GM10847 (cell line): ENCODE measurements at regions not wholly inside any gene's neighbourhood (a gene's known extent, or its start where the extent isn't known, plus 50 kb on each side); places are given as distances from the start of the nearest gene placed in this dataset.

Experiments
- POLR2A ChIP-seq: IDR thresholded peaks from 2 replicates; pipeline ENCODE4 v1.6.1; 2011; ENCODE audit not compliant: insufficient read length; ENCODE audit errors: extremely low read depth

GRCh38 chr2:120910956-120911951, 175.6 kb downstream of the GLI2 start:
- no peak for TF ChIP-seq POLR2A

GRCh38 chr2:120912101-120912985, 176.7 kb downstream of the GLI2 start:
- no peak for TF ChIP-seq POLR2A

- TF ChIP-seq POLR2A = no peak
Observed at GRCh38 chr2:120913972-120914838, 178.5 kb downstream of the GLI2 start.

- TF ChIP-seq POLR2A = no peak
Observed at GRCh38 chr2:120914839-120915521, 179.3 kb downstream of the GLI2 start.

GRCh38 chr2:120915670-120916069, 180.0 kb downstream of the GLI2 start:
- TF ChIP-seq POLR2A = no peak

GRCh38 chr2:120916446-120916845, 180.8 kb downstream of the GLI2 start:
- TF ChIP-seq POLR2A = no peak

- no peak for TF ChIP-seq POLR2A
Observed at GRCh38 chr2:120917886-120918285, 182.2 kb downstream of the GLI2 start.

- TF ChIP-seq POLR2A = no peak
Observed at GRCh38 chr2:120919216-120919615, 183.5 kb downstream of the GLI2 start.

GRCh38 chr2:120919771-120920453, 184.2 kb downstream of the GLI2 start:
- no peak for TF ChIP-seq POLR2A

- no peak for TF ChIP-seq POLR2A
Observed at GRCh38 chr2:120920454-120921148, 184.9 kb downstream of the GLI2 start.

- no peak for TF ChIP-seq POLR2A
Observed at GRCh38 chr2:120921457-120921856, 185.8 kb downstream of the GLI2 start.

- TF ChIP-seq POLR2A = no peak
Observed at GRCh38 chr2:120922571-120923332, 187.1 kb downstream of the GLI2 start.
